Upper lobe of left lung (tissue), 4 donors: ENCODE measurements at regions not wholly inside any gene's neighbourhood (a gene's known extent, or its start where the extent isn't known, plus 50 kb on each side); places are given as distances from the start of the nearest gene placed in this dataset.

Source experiments
- CTCF ChIP-seq, 6 experiments: fragments of 450-650 bp in 4 of 6; fragments of 200-600 bp in 2 of 6; sonication (generic) in 2 of 6; IDR thresholded peaks; one replicate each; pipeline ENCODE4 v1.5.1; 2016 to 2019; ENCODE audit warnings: antibody characterized with exemption in 6 of 6
- EP300 ChIP-seq, 4 donors: sonication (generic); formaldehyde crosslinking; IDR thresholded peaks; one replicate each; pipeline ENCODE4 v1.5.1; 2017; ENCODE audit warnings: antibody characterized with exemption in 4 of 4, control low read depth in 2 of 4

DNA sequence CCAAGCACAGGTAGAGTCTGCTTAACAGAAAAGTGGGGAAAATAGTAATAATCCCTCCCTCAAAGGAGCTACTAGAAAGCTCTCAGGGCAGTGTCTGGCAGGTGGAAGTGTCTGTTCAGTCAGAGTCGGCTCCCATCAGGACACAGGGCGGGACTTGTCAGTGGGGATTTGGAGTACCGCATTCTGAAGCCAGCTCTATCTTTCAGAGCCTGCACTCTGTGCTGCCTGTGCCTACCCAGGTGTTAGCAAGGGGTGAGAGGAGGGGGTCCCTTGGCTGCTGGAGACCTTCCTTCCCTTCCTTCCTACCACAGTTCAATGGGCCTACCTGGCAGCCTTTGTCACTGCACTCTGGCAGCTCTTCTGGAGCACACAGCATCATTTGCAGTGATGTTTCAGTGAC lies 615.5 kb downstream of the AJAP1 start:
- TF ChIP-seq EP300 (IDR thresholded peaks at IDR 0.05), result no peak
- no peak for TF ChIP-seq CTCF (IDR thresholded peaks at IDR 0.05)
